ENCODE measurements at regions not wholly inside any gene's neighbourhood (a gene's known extent, or its start where the extent isn't known, plus 50 kb on each side); places are given as distances from the start of the nearest gene placed in this dataset.
A peak's percentile ranks its signal among the peaks of the same experiment; 100 is the strongest.

GRCh38 chr15:60119101-60119500, 115.0 kb downstream of the FOXB1 start:
- no peak overlapping the region for H3K27ac ChIP-seq (ENCODE audit: low read length)
- H3K36me3 ChIP-seq (ENCODE audit: control insufficient read depth, insufficient read depth, low read length), result no peaks in the 10 kb centered on the region
- peaks cover 22% of the 10 kb centered on the region for H3K27me3 ChIP-seq (ENCODE audit: control insufficient read depth, insufficient read depth, low read length)
- H3K9me3 ChIP-seq (replicated peaks; ENCODE audit: control insufficient read depth, low read depth, low read length), result no peaks in the 10 kb centered on the region
- no peaks in the 10 kb centered on the region for H3K4me1 ChIP-seq (ENCODE audit: control insufficient read depth, insufficient read depth, low read length)
- DNase-seq, result no peak
- no peak overlapping the region for H3K4me3 ChIP-seq (ENCODE audit: low read length)
- 42% methylated on average over 2 of the region's 4 CpGs for WGBS (ENCODE audit: insufficient coverage)

DNA sequence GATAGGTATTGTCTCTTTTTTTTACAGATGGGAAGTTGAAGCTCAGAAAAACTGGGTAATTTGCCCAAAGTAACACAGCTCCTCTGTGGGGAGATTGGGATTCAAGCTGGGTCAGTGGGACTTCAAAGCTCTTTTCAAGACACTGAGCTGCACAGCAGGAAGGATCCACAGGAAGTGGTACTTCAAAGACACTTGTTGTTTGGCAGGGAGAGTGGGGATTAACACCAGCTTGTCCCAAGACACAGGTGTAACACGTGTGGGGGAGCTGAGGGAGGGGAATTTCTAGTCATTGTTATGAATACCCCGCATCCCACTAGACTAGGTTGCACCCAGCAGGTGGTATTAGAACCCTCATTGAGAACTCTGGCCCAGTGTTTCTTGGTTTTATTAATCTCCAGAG, 116.0 kb downstream of the FOXB1 start:
- DNase-seq, result no peak
- Histone ChIP-seq H3K4me1 (ENCODE audit: control insufficient read depth, insufficient read depth, low read length) (no peaks in the 10 kb centered on the region), H3K27ac (ENCODE audit: low read length) (no peak overlapping the region), H3K9me3 (replicated peaks; ENCODE audit: control insufficient read depth, low read depth, low read length) (no peaks in the 10 kb centered on the region), H3K36me3 (ENCODE audit: control insufficient read depth, insufficient read depth, low read length) (no peaks in the 10 kb centered on the region), H3K4me3 (ENCODE audit: low read length) (no peak overlapping the region), H3K27me3 (ENCODE audit: control insufficient read depth, insufficient read depth, low read length) (peaks cover 19% of the 10 kb centered on the region)
- WGBS (ENCODE audit: insufficient coverage), result 29% methylated on average over 1 of the region's 2 CpGs

- no peak for DNase-seq
- Histone ChIP-seq H3K36me3 (ENCODE audit: control insufficient read depth, insufficient read depth, low read length) (no peaks in the 10 kb centered on the region), H3K9me3 (replicated peaks; ENCODE audit: control insufficient read depth, low read depth, low read length) (no peaks in the 10 kb centered on the region), H3K27ac (ENCODE audit: low read length) (no peak overlapping the region), H3K4me3 (ENCODE audit: low read length) (no peak overlapping the region), H3K4me1 (ENCODE audit: control insufficient read depth, insufficient read depth, low read length) (no peaks in the 10 kb centered on the region), H3K27me3 (ENCODE audit: control insufficient read depth, insufficient read depth, low read length) (peaks cover 14% of the 10 kb centered on the region)
- 93% methylated on average over 3 of the region's 4 CpGs for WGBS (ENCODE audit: insufficient coverage)
These were observed 117.7 kb downstream of the FOXB1 start for GRCh38 chr15:60121845-60122244.

DNA sequence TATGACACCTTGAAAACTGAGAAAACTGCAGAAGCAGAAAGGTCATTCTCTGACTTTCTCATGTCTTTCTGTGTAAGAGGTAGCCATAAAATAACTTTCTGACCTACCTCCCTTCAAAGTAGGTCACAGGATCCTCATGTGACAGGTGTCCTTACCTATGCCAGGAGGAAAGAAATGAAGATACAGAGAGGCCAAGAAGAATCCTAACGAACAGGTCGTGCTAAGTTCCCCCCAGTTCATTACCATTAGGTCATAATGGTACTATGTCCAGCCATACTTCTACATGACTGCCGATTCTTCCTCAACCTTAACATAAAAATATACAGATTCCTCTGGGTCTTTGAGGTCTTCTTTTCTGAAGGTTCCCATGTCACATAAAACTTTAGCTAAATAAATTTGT, 118.6 kb downstream of the FOXB1 start:
- DNase-seq, result no peak
- Histone ChIP-seq H3K4me3 (ENCODE audit: low read length) (no peak overlapping the region), H3K27me3 (ENCODE audit: control insufficient read depth, insufficient read depth, low read length) (peaks cover 14% of the 10 kb centered on the region), H3K36me3 (ENCODE audit: control insufficient read depth, insufficient read depth, low read length) (no peaks in the 10 kb centered on the region), H3K27ac (ENCODE audit: low read length) (no peak overlapping the region), H3K9me3 (replicated peaks; ENCODE audit: control insufficient read depth, low read depth, low read length) (no peaks in the 10 kb centered on the region), H3K4me1 (ENCODE audit: control insufficient read depth, insufficient read depth, low read length) (peaks cover 2% of the 10 kb centered on the region)
- WGBS (ENCODE audit: insufficient coverage), result no CpG with 5 or more reads among the region's 3 CpGs

DNA sequence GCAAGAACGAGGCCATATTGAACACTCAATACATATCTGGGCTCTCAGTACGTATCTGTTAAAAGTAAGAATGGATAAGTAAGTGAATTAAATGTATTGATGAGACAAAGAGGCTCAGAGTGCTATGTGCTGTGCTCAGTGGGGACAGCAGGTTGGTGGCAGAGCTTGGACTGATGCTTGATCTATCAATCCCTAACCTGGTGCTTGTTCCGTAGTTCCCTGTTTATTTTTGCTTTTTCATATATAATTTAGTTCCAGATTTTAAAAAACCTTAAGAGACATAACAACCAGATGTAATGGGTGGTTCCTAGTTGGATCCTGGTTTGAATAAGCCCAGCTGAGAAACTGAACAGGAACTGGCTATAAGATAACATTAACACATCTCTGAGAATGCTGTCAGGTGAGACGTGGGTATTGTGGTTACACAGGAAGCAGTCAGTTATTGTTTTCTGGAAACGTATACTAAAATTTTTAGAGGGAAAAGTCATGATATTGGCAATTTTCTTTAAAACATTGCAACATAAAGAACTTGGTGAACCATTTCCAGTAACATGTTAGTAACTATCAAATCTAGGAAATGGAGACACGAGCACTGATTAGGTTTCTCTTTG, 120.5 kb downstream of the FOXB1 start:
- H3K27ac ChIP-seq (ENCODE audit: low read length), result no peak overlapping the region
- DNase-seq, result no peak
- WGBS (ENCODE audit: insufficient coverage), result no CpG with 5 or more reads among the region's 6 CpGs

GRCh38 chr15:60125334-60125733, 121.2 kb downstream of the FOXB1 start:
- no peak overlapping the region for H3K4me3 ChIP-seq (ENCODE audit: low read length)
- no peaks in the 10 kb centered on the region for H3K9me3 ChIP-seq (replicated peaks; ENCODE audit: control insufficient read depth, low read depth, low read length)
- no CpG with 5 or more reads among the region's 7 CpGs for WGBS (ENCODE audit: insufficient coverage)

More for the DNA sequence above, 120.5 kb downstream of the FOXB1 start:
- Histone ChIP-seq H3K4me3 (ENCODE audit: low read length) (no peak overlapping the region), H3K9me3 (replicated peaks; ENCODE audit: control insufficient read depth, low read depth, low read length) (no peaks in the 10 kb centered on the region), H3K36me3 (ENCODE audit: control insufficient read depth, insufficient read depth, low read length) (no peaks in the 10 kb centered on the region), H3K27me3 (ENCODE audit: control insufficient read depth, insufficient read depth, low read length) (peaks cover 3% of the 10 kb centered on the region), H3K4me1 (ENCODE audit: control insufficient read depth, insufficient read depth, low read length) (peaks cover 5% of the 10 kb centered on the region)

DNA sequence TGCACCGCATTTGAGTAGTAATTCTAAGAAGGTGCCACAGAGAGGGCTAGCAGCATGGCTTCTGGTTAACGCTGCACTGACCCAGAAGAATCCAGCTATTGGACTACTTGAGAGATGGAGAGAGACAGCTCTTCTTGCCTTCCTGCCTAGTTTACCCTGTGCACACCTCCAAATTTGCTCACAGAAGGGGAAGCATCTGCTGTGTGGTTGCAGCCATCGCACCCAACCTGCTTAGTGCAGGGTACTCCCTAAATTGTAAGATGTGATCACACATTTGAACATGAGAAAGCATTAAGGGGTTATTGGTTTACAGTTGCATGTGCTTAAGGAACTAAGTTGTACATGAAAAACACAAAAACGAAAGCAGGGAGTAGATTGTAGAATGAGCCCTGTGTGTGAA, 122.1 kb downstream of the FOXB1 start:
- no peaks in the 10 kb centered on the region for H3K36me3 ChIP-seq (ENCODE audit: control insufficient read depth, insufficient read depth, low read length)
- no peak overlapping the region for H3K27ac ChIP-seq (ENCODE audit: low read length)
- peaks cover 5% of the 10 kb centered on the region for H3K4me1 ChIP-seq (ENCODE audit: control insufficient read depth, insufficient read depth, low read length)
- H3K4me3 ChIP-seq (ENCODE audit: low read length), result no peak overlapping the region
- 86% methylated on average over 3 of the region's 4 CpGs for WGBS (ENCODE audit: insufficient coverage)
- no peak for DNase-seq
- no peaks in the 10 kb centered on the region for H3K9me3 ChIP-seq (replicated peaks; ENCODE audit: control insufficient read depth, low read depth, low read length)
- H3K27me3 ChIP-seq (ENCODE audit: control insufficient read depth, insufficient read depth, low read length), result no peaks in the 10 kb centered on the region

More at GRCh38 chr15:60125334-60125733, 121.2 kb downstream of the FOXB1 start:
- peaks cover 5% of the 10 kb centered on the region for H3K4me1 ChIP-seq (ENCODE audit: control insufficient read depth, insufficient read depth, low read length)
- H3K36me3 ChIP-seq (ENCODE audit: control insufficient read depth, insufficient read depth, low read length), result no peaks in the 10 kb centered on the region
- H3K27ac ChIP-seq (ENCODE audit: low read length), result no peak overlapping the region
- H3K27me3 ChIP-seq (ENCODE audit: control insufficient read depth, insufficient read depth, low read length), result no peaks in the 10 kb centered on the region
- no peak for DNase-seq

- Histone ChIP-seq H3K4me1 (ENCODE audit: control insufficient read depth, insufficient read depth, low read length) (peaks cover 5% of the 10 kb centered on the region), H3K27me3 (ENCODE audit: control insufficient read depth, insufficient read depth, low read length) (no peaks in the 10 kb centered on the region), H3K27ac (ENCODE audit: low read length) (no peak overlapping the region), H3K9me3 (replicated peaks; ENCODE audit: control insufficient read depth, low read depth, low read length) (no peaks in the 10 kb centered on the region), H3K36me3 (ENCODE audit: control insufficient read depth, insufficient read depth, low read length) (no peaks in the 10 kb centered on the region), H3K4me3 (ENCODE audit: low read length) (no peak overlapping the region)
- WGBS (ENCODE audit: insufficient coverage), result 89% methylated on average over 5 of the region's 5 CpGs
- DNase-seq, result no peak
These were observed 122.5 kb downstream of the FOXB1 start for GRCh38 chr15:60126661-60127060.

DNA sequence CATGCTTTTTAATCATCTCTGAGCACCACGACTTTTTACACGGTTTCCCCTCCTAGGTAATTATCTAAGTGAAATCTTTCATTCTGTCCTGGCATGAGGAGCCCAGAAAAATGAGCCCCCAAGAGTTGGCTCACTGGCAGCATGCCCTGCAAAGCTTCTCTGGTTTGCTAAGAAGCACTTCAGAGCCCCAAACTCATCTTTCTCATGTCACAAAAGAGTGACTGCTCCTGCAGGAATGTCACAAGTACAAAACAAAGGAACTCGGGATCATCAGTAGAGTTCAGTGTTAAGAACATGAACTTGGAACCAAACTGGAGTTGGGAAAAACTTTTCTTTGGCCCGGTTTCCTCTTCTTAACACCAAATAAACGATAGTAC, 123.9 kb downstream of the FOXB1 start:
- Histone ChIP-seq H3K27me3 (ENCODE audit: control insufficient read depth, insufficient read depth, low read length) (no peaks in the 10 kb centered on the region), H3K36me3 (ENCODE audit: control insufficient read depth, insufficient read depth, low read length) (no peaks in the 10 kb centered on the region), H3K4me1 (ENCODE audit: control insufficient read depth, insufficient read depth, low read length) (peaks cover 5% of the 10 kb centered on the region), H3K27ac (ENCODE audit: low read length) (peak overlapping the region; percentile 81), H3K4me3 (ENCODE audit: low read length) (peak overlapping the region; percentile 47), H3K9me3 (replicated peaks; ENCODE audit: control insufficient read depth, low read depth, low read length) (no peaks in the 10 kb centered on the region)
- peak; percentile 42 for DNase-seq
- no CpG with 5 or more reads among the region's 5 CpGs for WGBS (ENCODE audit: insufficient coverage)

- no peak overlapping the region for H3K4me3 ChIP-seq (ENCODE audit: low read length)
- H3K4me1 ChIP-seq (ENCODE audit: control insufficient read depth, insufficient read depth, low read length), result peaks cover 5% of the 10 kb centered on the region
- H3K27ac ChIP-seq (ENCODE audit: low read length), result no peak overlapping the region
- no peaks in the 10 kb centered on the region for H3K36me3 ChIP-seq (ENCODE audit: control insufficient read depth, insufficient read depth, low read length)
- no peaks in the 10 kb centered on the region for H3K9me3 ChIP-seq (replicated peaks; ENCODE audit: control insufficient read depth, low read depth, low read length)
- WGBS (ENCODE audit: insufficient coverage), result no CpG with 5 or more reads among the region's 5 CpGs
- no peaks in the 10 kb centered on the region for H3K27me3 ChIP-seq (ENCODE audit: control insufficient read depth, insufficient read depth, low read length)
- DNase-seq, result no peak
These were observed 124.6 kb downstream of the FOXB1 start for GRCh38 chr15:60128710-60129109.

GRCh38 chr15:60130398-60130797, 126.3 kb downstream of the FOXB1 start:
- H3K27ac ChIP-seq (ENCODE audit: low read length), result no peak overlapping the region
- H3K27me3 ChIP-seq (ENCODE audit: control insufficient read depth, insufficient read depth, low read length), result no peaks in the 10 kb centered on the region
- H3K4me1 ChIP-seq (ENCODE audit: control insufficient read depth, insufficient read depth, low read length), result peaks cover 5% of the 10 kb centered on the region
- H3K9me3 ChIP-seq (replicated peaks; ENCODE audit: control insufficient read depth, low read depth, low read length), result no peaks in the 10 kb centered on the region
- no peaks in the 10 kb centered on the region for H3K36me3 ChIP-seq (ENCODE audit: control insufficient read depth, insufficient read depth, low read length)
- DNase-seq, result no peak
- no peak overlapping the region for H3K4me3 ChIP-seq (ENCODE audit: low read length)
- no CpG with 5 or more reads among the region's 1 CpG for WGBS (ENCODE audit: insufficient coverage)

Data from muscle of leg (tissue), 3 donors.